ENCODE measurements at regions not wholly inside any gene's neighbourhood (a gene's known extent, or its start where the extent isn't known, plus 50 kb on each side); places are given as distances from the start of the nearest gene placed in this dataset.

- DNase-seq (ENCODE audit: low spot score), result no peak
Observed at GRCh38 chr21:15373941-15374340, 309.1 kb upstream of the NRIP1 start.

GRCh38 chr21:15379776-15380175 lies 315.0 kb upstream of the NRIP1 start:
- DNase-seq (ENCODE audit: low spot score), result no peak

- DNase-seq (ENCODE audit: low spot score), result no peak
Observed at GRCh38 chr21:15383588-15383987, 318.8 kb upstream of the NRIP1 start.

- no peak for DNase-seq (ENCODE audit: low spot score)
Observed at GRCh38 chr21:15390049-15390448, 325.2 kb upstream of the NRIP1 start.

GRCh38 chr21:15397258-15397657 lies 332.5 kb upstream of the NRIP1 start:
- no peak for DNase-seq (ENCODE audit: low spot score)

- no peak for DNase-seq (ENCODE audit: low spot score)
Observed at GRCh38 chr21:15400905-15401304, 328.9 kb upstream of the USP25 start.

GRCh38 chr21:15401331-15401730 lies 328.5 kb upstream of the USP25 start:
- DNase-seq (ENCODE audit: low spot score), result no peak

GRCh38 chr21:15405214-15405613 lies 324.6 kb upstream of the USP25 start:
- DNase-seq (ENCODE audit: low spot score), result no peak

- DNase-seq (ENCODE audit: low spot score), result no peak
Observed at GRCh38 chr21:15406791-15407190, 323.0 kb upstream of the USP25 start.

GRCh38 chr21:15407585-15407984 lies 322.2 kb upstream of the USP25 start:
- DNase-seq (ENCODE audit: low spot score), result no peak

GRCh38 chr21:15408089-15408488 lies 321.7 kb upstream of the USP25 start:
- DNase-seq (ENCODE audit: low spot score), result no peak

GRCh38 chr21:15409031-15409430 lies 320.8 kb upstream of the USP25 start:
- DNase-seq (ENCODE audit: low spot score), result no peak

- DNase-seq (ENCODE audit: low spot score), result no peak
Observed at GRCh38 chr21:15410853-15411252, 318.9 kb upstream of the USP25 start.

- no peak for DNase-seq (ENCODE audit: low spot score)
Observed at GRCh38 chr21:15414057-15414456, 315.7 kb upstream of the USP25 start.

GRCh38 chr21:15415541-15416261 lies 314.1 kb upstream of the USP25 start:
- DNase-seq (ENCODE audit: low spot score), result no peak

GRCh38 chr21:15421441-15421881 lies 308.3 kb upstream of the USP25 start:
- no peak for DNase-seq (ENCODE audit: low spot score)

GRCh38 chr21:15421947-15422346 lies 307.8 kb upstream of the USP25 start:
- no peak for DNase-seq (ENCODE audit: low spot score)

GRCh38 chr21:15422783-15423182 lies 307.0 kb upstream of the USP25 start:
- DNase-seq (ENCODE audit: low spot score), result no peak

GRCh38 chr21:15423676-15424445 lies 305.9 kb upstream of the USP25 start:
- DNase-seq (ENCODE audit: low spot score), result no peak

GRCh38 chr21:15425049-15425448 lies 304.7 kb upstream of the USP25 start:
- no peak for DNase-seq (ENCODE audit: low spot score)

GRCh38 chr21:15430023-15430422 lies 299.8 kb upstream of the USP25 start:
- DNase-seq (ENCODE audit: low spot score), result no peak

- DNase-seq (ENCODE audit: low spot score), result no peak
Observed at GRCh38 chr21:15430577-15430976, 299.2 kb upstream of the USP25 start.

GRCh38 chr21:15431053-15431452 lies 298.7 kb upstream of the USP25 start:
- no peak for DNase-seq (ENCODE audit: low spot score)

GRCh38 chr21:15433091-15433490 lies 296.7 kb upstream of the USP25 start:
- no peak for DNase-seq (ENCODE audit: low spot score)
